Left forelimb (tissue), 1 donor: ENCODE measurements at regions not wholly inside any gene's neighbourhood (a gene's known extent, or its start where the extent isn't known, plus 50 kb on each side); places are given as distances from the start of the nearest gene placed in this dataset.
"Not testable (repeated sequence)": the region's sequence is repeated elsewhere in the genome, so short reads cannot be mapped to it uniquely, and the experiment has no call there.

Experiments used
- DNase-seq: peaks from one replicate; pipeline ENCODE4 v3.0.0-alpha.2; 2018; ENCODE audit warnings: low spot score

GRCh38 chr3:127071597-127072001 is 88.7 kb downstream of the PLXNA1 start:
- no peak for DNase-seq

DNA sequence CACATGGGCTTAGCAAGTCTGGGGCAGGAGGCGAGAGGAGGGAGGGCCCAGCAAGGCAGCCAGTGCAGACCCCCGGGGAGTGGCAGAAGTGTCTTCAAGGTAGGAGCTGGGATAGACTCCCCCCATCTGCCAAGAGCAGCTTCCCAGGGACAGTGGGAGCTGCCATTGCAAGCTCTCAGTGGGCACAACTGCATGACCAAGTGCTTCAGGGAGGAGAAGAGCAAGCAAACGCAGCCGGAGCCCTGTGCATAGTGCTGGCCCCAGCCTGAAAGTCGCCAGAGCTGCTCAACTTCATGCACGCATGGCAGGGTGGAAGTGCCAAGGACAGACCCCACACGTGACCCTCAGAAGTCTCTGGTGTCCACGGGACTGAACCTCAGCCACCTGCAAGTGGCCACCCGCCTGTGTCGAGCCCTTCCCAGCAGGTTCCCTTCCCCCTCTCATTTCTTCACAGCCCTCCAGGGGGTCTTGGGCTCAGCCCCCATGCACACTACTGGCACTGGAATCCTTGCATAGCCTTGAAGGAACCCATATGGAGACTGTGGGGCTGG is 89.4 kb downstream of the PLXNA1 start:
- DNase-seq = no peak

GRCh38 chr3:127072971-127073783 is 90.3 kb downstream of the PLXNA1 start:
- DNase-seq = no peak

GRCh38 chr3:127073941-127074820 is 91.3 kb downstream of the PLXNA1 start:
- no peak for DNase-seq

DNA sequence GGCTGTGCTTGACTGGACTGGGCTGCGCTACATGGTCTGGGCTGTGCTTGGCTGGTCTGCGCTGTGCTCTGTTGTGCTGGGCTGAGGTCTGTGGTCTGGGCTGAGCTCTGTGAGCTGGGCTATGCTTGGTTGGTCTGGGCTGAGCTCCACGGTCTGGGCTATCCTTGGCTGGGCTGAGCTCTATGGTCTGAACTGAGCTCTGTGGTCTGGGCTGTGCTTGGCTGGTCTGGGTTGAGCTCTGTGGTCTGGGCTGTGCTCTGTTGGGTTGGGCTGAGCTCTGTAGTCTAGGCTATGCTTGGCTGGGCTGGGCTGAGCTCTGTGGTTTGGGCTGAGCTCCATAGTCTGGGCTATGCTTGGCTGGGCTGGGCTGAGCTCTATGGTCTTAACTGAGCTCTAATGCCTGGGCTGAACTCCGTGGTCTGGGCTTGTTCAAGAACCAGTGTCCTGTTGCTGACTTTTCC is 92.0 kb downstream of the PLXNA1 start:
- no peak for DNase-seq

DNA sequence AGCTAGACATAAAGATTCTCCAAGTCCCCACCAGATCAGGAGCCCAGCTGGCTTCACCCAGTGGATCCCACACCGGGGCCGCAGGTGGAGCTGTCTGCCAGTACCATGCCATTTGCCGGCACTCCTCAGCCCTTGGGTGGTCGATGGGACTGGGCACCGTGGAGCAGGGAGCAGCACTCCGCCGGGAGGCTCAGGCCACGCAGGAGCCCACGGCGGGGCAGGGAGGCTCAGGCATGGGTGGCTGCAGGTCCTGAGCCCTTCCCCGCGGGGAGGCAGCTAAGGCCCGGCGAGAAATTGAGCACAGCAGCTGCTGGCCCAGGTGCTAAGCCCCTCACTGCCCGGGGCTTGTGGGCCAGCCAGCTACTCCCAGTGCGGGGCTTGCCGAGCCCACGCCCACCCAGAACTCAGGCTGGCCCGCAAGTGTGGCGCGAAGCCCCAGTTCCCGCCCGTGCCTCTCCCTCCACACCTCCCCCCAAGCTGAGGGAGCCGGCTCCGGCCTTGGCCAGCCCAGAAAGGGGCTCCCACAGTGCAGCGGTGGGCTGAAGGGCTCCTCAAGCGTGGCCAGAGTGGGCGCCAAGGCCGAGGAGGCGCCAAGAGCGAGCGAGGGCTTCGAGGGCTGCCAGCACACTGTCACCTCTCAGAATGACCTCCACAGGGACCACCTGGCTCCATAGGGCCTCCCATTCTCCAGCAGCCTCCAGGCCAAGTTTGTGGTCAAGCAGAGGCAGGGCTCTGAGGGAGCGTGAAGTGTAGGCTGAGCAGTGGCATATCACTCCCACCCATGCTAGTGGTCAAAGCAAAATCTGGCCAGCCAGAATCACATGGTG is 93.5 kb downstream of the PLXNA1 start:
- DNase-seq = not testable (repeated sequence)

DNA sequence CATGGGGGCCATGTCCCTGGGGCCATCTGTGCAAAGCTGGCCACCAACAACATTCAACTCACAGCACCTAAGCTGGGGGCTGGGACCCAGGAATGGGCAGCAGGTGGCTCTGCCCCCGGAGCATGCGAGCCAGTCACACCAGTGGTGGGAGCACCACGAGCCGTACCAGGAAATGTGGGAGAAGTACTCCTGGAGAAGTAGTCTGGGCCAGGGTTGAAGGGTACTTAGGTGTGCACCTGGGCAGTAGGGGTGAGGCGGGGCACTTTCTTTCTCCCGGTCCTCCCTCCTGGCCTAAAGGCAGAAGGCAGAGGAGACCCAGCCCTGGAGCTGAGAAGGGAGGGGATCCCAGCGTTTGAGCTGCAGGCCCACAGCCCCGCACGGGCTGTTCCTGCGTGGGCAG is 94.2 kb downstream of the PLXNA1 start:
- DNase-seq = no peak

DNA sequence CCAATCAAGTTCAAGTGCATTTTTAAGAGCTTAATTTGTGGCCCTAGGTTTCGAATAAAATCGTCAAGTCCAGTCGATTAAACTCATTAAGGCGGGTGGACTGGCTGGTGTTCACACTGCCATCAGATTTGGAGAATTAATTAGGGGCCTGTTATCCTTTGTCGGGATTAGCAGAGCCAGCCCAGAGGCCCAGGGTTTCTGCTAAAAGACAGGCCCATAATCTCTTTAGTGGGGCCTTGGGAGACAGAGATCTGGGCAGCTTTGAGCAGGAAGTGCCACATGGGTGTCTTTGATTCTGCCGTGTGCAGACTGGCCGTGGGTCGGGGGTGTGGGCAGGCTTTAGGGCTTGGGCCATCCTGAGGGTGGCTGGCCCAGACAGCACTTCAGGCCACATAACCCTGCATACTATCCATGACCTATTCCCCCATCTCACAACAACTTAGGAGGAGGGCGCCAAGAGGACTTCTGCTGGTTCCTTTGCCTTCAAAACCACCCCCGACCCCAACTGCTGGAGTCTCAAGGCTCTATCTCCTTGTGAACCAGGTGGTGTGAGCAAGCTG is 94.7 kb downstream of the PLXNA1 start:
- no peak for DNase-seq

GRCh38 chr3:127078626-127079025 is 95.7 kb downstream of the PLXNA1 start:
- no peak for DNase-seq

DNA sequence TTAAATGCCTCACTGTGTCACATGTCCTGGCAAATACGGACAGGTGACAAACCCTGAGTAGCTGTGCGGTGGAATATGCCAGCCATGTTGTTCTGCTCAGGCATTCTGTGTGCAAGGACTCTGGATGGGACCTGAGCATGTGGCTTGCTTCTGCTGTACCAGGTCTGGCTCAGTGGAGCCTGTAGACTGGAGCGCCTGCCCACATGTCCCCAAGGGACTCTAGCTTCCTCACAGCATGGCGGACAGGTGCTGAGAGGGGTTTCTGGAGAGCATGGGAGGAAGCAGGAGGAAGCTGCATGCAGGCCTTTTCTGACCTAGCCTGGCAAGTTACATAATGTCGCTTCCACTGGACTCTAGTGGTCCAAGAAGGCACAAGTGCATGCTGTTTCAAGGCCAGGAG is 96.3 kb downstream of the PLXNA1 start:
- DNase-seq = no peak

GRCh38 chr3:127081001-127081720 is 98.2 kb downstream of the PLXNA1 start:
- no peak for DNase-seq

DNA sequence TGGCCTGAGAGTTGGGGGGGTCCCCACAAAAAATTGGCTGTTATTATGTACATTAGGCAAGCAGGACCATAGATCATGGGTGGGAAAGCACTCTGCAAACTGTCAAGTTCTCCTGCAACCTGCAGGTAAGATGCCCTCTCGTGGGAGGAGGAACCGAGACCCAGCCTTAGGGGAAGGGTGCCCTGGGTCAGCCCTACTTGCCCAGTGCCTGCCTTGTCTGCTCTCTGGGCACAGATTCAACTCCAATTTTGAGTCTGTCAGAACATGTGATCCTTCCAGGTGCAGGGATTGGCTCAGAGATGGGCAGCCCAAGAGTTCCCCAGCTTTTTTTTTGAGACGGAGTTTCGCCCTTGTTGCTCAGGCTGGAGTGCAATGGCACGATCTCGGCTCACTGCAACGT is 99.2 kb downstream of the PLXNA1 start:
- no peak for DNase-seq

DNA sequence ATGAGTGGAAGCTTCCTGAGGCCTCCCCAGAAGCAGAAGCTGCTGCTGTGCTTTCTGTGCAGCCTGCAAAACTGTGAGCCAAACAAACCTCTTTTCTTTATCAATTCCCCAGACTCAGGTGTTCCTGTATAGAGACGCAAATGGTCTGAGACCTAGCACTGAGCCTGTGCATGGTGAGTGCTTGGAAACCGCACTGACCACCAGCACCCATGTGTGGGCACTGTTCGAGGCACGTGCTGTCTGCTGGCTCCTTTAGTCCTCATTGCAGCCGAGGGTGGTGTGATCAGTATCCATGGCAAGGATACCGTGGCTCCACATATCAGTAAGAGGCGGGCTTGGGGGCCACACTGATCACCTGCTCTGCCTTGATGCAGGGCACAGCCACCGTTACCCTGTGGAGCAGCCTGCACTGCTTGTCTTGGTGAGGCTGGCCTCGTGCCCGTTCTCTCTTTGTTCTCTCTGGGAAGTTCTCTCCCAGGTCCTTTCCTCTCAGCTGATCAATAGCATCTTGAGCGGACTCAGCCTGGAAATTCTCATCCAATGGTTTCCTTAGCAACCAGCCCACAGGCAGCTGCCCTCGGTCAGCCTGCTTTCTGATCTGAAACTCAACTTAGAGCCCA is 101.0 kb downstream of the PLXNA1 start:
- no peak for DNase-seq

DNA sequence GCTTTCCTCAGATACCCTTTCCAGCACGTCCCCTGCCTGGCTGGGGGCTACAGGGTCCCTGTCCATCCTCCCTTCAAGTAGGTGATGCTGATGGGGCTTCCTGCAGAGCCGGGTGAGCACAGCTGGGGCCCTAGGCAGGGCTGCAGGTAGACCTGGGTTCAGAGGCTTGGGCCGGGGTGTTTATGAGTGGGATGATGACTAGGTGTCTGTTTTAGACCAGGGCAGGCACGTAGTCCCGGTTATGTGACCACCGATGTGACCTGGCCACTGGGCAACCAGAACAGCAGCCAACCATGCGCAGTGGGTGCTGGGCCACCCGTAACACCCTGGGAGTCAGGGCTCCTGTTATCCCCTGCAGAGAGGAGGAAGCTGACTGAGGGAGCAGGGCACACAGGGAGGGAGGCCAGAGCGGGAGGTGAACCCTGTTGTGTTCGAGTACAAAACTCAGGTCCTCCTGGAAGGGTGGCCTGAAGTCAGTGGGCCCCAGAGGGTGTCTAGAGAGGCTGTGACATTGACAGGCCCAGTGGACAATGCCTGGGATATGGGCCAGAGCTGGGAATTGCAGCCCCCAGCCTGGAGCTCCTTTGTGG is 101.6 kb downstream of the PLXNA1 start:
- DNase-seq = no peak

DNA sequence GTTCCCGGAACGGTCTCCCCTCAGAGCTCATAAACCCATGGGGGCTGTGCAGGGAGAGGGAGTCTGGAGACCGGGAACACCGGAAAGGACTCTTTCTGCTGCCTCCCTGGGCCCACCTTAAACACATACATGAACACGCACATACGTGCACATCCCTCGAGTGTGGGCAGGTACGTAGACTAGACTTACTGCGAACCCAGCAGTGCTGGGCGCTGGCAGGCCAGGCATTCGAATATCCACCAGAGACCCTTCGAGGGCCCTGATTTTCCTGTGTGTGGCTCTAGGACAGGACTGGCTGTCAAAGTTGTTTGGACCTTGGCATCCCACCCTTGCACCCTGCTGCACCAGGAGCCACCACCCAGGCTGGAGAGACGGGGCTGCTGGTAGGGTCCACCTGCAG is 102.7 kb downstream of the PLXNA1 start:
- no peak for DNase-seq

DNA sequence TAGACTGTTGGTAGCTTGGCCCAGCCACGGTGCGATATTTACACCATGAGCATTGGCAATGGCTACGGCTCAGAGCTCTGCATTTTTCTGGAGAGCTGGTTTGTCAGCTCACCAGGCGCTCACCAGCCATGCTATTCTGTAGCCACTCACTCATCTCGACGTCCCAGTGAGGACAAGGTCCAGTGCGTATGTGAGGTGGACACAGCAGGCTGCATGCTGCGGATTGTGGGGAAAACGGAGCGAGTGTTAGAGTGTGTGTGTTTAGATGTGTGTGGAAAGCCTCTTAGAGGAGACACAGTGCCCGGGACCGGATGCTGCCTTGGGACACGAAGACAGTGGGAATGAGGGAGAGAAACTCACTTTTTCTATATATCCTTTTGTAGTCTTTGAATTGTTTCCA is 103.7 kb downstream of the PLXNA1 start:
- not testable (repeated sequence) for DNase-seq

DNA sequence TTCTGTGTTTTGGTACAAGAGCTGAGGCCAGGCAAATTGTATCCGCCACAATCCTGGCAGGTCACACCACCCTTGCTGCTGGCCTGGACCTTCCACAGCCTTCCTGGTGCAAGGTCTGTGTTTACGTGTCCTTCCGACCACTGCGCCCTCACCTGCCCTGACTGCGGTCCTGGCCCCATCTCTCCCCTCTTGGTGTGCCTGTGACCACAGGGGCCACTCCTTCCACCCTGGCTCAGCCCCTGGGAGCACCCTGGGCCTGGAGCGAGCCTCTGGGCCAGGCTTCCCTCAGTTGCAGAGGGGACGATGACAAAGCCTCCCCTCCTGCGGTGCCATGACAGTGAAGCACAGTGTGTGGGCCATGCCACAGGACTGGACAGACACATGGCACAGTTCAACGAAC is 104.5 kb downstream of the PLXNA1 start:
- DNase-seq = no peak

- no peak for DNase-seq
These were observed 104.2 kb upstream of the PRR23E start for GRCh38 chr3:127088511-127089351.
